GM23338 (cell line): ENCODE measurements at regions not wholly inside any gene's neighbourhood (a gene's known extent, or its start where the extent isn't known, plus 50 kb on each side); places are given as distances from the start of the nearest gene placed in this dataset.

Experiments used
- ATAC-seq: fragments of 200-7000 bp; cut with Tn5 transposase; 3 replicates; pipeline ENCODE4 v1.9.1; 2020
- DNase-seq: peaks from one replicate; pipeline ENCODE4 v3.0.0-alpha.2; 2015; ENCODE audit warnings: low spot score
- H2AFZ ChIP-seq: fragments of 200-600 bp; sonication (generic); 2 replicates; pipeline ENCODE4 v1.8.0; 2016; ENCODE audit warnings: antibody characterized with exemption, mild to moderate bottlenecking, moderate library complexity
- H3F3A ChIP-seq: fragments of 200-600 bp; sonication (generic); replicated peaks from 2 replicates; pipeline ENCODE4 v1.8.0; 2017; ENCODE audit warnings: antibody characterized with exemption, mixed run types, low read depth
- H3K27ac ChIP-seq: fragments of 200-600 bp; sonication (generic); 2 replicates; pipeline ENCODE4 v1.6.1; 2016; ENCODE audit warnings: low read depth
- H3K27me3 ChIP-seq: fragments of 200-600 bp; sonication (generic); 2 replicates; pipeline ENCODE4 v1.8.0; 2016; ENCODE audit warnings: mild to moderate bottlenecking, mixed run types, moderate library complexity; ENCODE audit not compliant: insufficient read depth
- H3K36me3 ChIP-seq: fragments of 200-600 bp; sonication (generic); 2 replicates; pipeline ENCODE4 v1.8.0; 2016; ENCODE audit warnings: mild to moderate bottlenecking; ENCODE audit not compliant: insufficient read depth
- H3K4me1 ChIP-seq: fragments of 200-600 bp; sonication (generic); 2 replicates; pipeline ENCODE4 v1.8.0; 2016; ENCODE audit warnings: mild to moderate bottlenecking, moderate library complexity; ENCODE audit not compliant: insufficient read depth
- H3K4me2 ChIP-seq: fragments of 200-600 bp; sonication (generic); 2 replicates; pipeline ENCODE4 v1.7.1; 2017; ENCODE audit warnings: mixed run types
- H3K4me3 ChIP-seq: fragments of 200-600 bp; sonication (generic); 2 replicates; pipeline ENCODE4 v1.6.1; 2016; ENCODE audit warnings: mixed run types
- H3K79me2 ChIP-seq: fragments of 200-600 bp; sonication (generic); replicated peaks from 2 replicates; pipeline ENCODE4 v1.8.0; 2017; ENCODE audit warnings: mild to moderate bottlenecking; ENCODE audit not compliant: insufficient read depth
- H3K9me2 ChIP-seq: fragments of 200-600 bp; sonication (generic); 2 replicates; pipeline ENCODE4 v1.8.0; 2017; ENCODE audit not compliant: insufficient read depth
- H4K20me1 ChIP-seq: fragments of 200-600 bp; sonication (generic); replicated peaks from 2 replicates; pipeline ENCODE4 v1.8.0; 2017; ENCODE audit warnings: mild to moderate bottlenecking; ENCODE audit not compliant: insufficient read depth
- H3K27ac Mint-ChIP-seq: 2 replicates; pipeline ENCODE4 v1.8.0; 2020; ENCODE audit warnings: inconsistent platforms, mild to moderate bottlenecking, moderate library complexity, mixed read lengths
- H3K27me3 Mint-ChIP-seq: 3 replicates; pipeline ENCODE4 v1.8.0; 2022; ENCODE audit warnings: low read depth, mild to moderate bottlenecking, moderate library complexity, mixed read lengths, inconsistent platforms; ENCODE audit not compliant: insufficient read depth, poor library complexity
- H3K36me3 Mint-ChIP-seq: 3 replicates; pipeline ENCODE4 v1.8.0; 2021; ENCODE audit warnings: low read depth, mild to moderate bottlenecking, inconsistent platforms, moderate library complexity, mixed read lengths
- H3K4me1 Mint-ChIP-seq: 3 replicates; pipeline ENCODE4 v1.8.0; 2020; ENCODE audit warnings: mild to moderate bottlenecking, inconsistent platforms, mixed read lengths
- H3K4me3 Mint-ChIP-seq: 3 replicates; pipeline ENCODE4 v1.8.0; 2021; ENCODE audit warnings: moderate library complexity, mild to moderate bottlenecking, inconsistent platforms, mixed read lengths
- H3K9me3 Mint-ChIP-seq: 3 replicates; pipeline ENCODE4 v1.8.0; 2020; ENCODE audit warnings: moderate library complexity, mild to moderate bottlenecking, inconsistent platforms, mixed read lengths
- CTCF ChIP-seq, 2 experiments: fragments of 200-600 bp in 1 of 2; sonication (generic) in 1 of 2; conservative IDR thresholded peaks; 2 replicates each; pipeline versions ENCODE4 v1.5.1 to v1.6.1; 2016 to 2017; ENCODE audit warnings: antibody characterized with exemption in 2 of 2, low read depth in 2 of 2, mild to moderate bottlenecking in 2 of 2, moderate library complexity in 1 of 2
- JUNB ChIP-seq: IDR thresholded peaks from one replicate; pipeline ENCODE4 v1.6.1; 2016; ENCODE audit warnings: antibody characterized with exemption; ENCODE audit not compliant: unreplicated experiment
- ZNF331 ChIP-seq: fragments of 250-450 bp; sonication (Bioruptor Pico); IDR thresholded peaks from 2 replicates; pipeline ENCODE4 v1.5.0; 2020; ENCODE audit warnings: low read depth, mild to moderate bottlenecking, moderate library complexity
- ZNF462 ChIP-seq: fragments of 250-450 bp; sonication (Bioruptor Pico); IDR thresholded peaks from 2 replicates; pipeline ENCODE4 v1.5.0; 2020; ENCODE audit warnings: mild to moderate bottlenecking, moderate library complexity

GRCh38 chrX:150282953-150283352 lies 80.2 kb upstream of the MAMLD1 start (continued):
- TF ChIP-seq ZNF462 (CRISPR knock-in tag), result no peak

- DNase-seq (no peak), ATAC-seq (no peak)
- H3K36me3 ChIP-seq, result no peaks in the 10 kb centered on the region
- no peaks in the 10 kb centered on the region for H3K27me3 ChIP-seq
- no peak overlapping the region for H2AFZ ChIP-seq
- H3K9me2 ChIP-seq, result no peaks in the 10 kb centered on the region
- H3K4me1 ChIP-seq, result no peaks in the 10 kb centered on the region
- no peaks in the 10 kb centered on the region for H3K79me2 ChIP-seq
- H4K20me1 ChIP-seq, result no peaks in the 10 kb centered on the region
- Mint-ChIP-seq H3K9me3 (no peaks in the 10 kb centered on the region), H3K4me3 (no peak overlapping the region), H3K36me3 (no peaks in the 10 kb centered on the region), H3K4me1 (peaks cover 7% of the 10 kb centered on the region; the same call in 2 of the 3 replicates), H3K27ac (no peak overlapping the region), H3K27me3 (no peaks in the 10 kb centered on the region)
- no peak overlapping the region for H3K4me3 ChIP-seq
- H3F3A ChIP-seq, result no peaks in the 10 kb centered on the region
- H3K4me2 ChIP-seq, result no peak overlapping the region
- H3K27ac ChIP-seq, result no peak overlapping the region
- no peak for TF ChIP-seq ZNF331
- TF ChIP-seq ZNF462 (CRISPR knock-in tag), result no peak
- no peak for TF ChIP-seq CTCF (conservative IDR thresholded peaks at IDR 0.05; ENCODE audit: low read depth in 2 of 2)
- TF ChIP-seq JUNB, result no peak
Measured at GRCh38 chrX:150291014-150291413, 72.1 kb upstream of the MAMLD1 start.
